GM18508 (cell line): ENCODE measurements at regions not wholly inside any gene's neighbourhood (a gene's known extent, or its start where the extent isn't known, plus 50 kb on each side); places are given as distances from the start of the nearest gene placed in this dataset.

ENCODE experiments used
- ATAC-seq: cut with Tn5 transposase; IDR thresholded peaks from one replicate; pipeline ENCODE4 v1.9.1; 2021; ENCODE audit warnings: moderate number of reproducible peaks; ENCODE audit not compliant: insufficient read depth, unreplicated experiment

- ATAC-seq, result no peak
These were observed 911.6 kb downstream of the EFNA5 start for GRCh38 chr5:106759152-106759551.

GRCh38 chr5:106757672-106758071 lies 913.1 kb downstream of the EFNA5 start:
- ATAC-seq, result no peak

- no peak for ATAC-seq
These were observed 914.9 kb downstream of the EFNA5 start for GRCh38 chr5:106755789-106756188.

GRCh38 chr5:106755066-106755465 lies 915.7 kb downstream of the EFNA5 start:
- ATAC-seq, result no peak

GRCh38 chr5:106749826-106750225 lies 920.9 kb downstream of the EFNA5 start:
- no peak for ATAC-seq

- no peak for ATAC-seq
These were observed 931.6 kb downstream of the EFNA5 start for GRCh38 chr5:106739127-106739526.

GRCh38 chr5:106737111-106737510 lies 933.6 kb downstream of the EFNA5 start:
- no peak for ATAC-seq

GRCh38 chr5:106732624-106733023 lies 938.1 kb downstream of the EFNA5 start:
- no peak for ATAC-seq

GRCh38 chr5:106730912-106731311 lies 939.8 kb downstream of the EFNA5 start:
- no peak for ATAC-seq

GRCh38 chr5:106730506-106730905 lies 940.2 kb downstream of the EFNA5 start:
- no peak for ATAC-seq

- ATAC-seq, result no peak
These were observed 942.5 kb downstream of the EFNA5 start for GRCh38 chr5:106728208-106728607.

GRCh38 chr5:106727071-106727470 lies 943.7 kb downstream of the EFNA5 start:
- no peak for ATAC-seq

- ATAC-seq, result no peak
These were observed 950.4 kb downstream of the EFNA5 start for GRCh38 chr5:106720367-106720766.

GRCh38 chr5:106699796-106700195 lies 970.9 kb downstream of the EFNA5 start:
- ATAC-seq, result no peak

- no peak for ATAC-seq
These were observed 971.5 kb downstream of the EFNA5 start for GRCh38 chr5:106699198-106699597.

- ATAC-seq, result no peak
These were observed 972.6 kb downstream of the EFNA5 start for GRCh38 chr5:106698169-106698568.

- ATAC-seq, result no peak
These were observed 979.0 kb downstream of the EFNA5 start for GRCh38 chr5:106691701-106692100.

GRCh38 chr5:106690585-106690984 lies 980.2 kb downstream of the EFNA5 start:
- no peak for ATAC-seq

- no peak for ATAC-seq
These were observed 990.4 kb downstream of the EFNA5 start for GRCh38 chr5:106680330-106680729.

- ATAC-seq, result no peak
These were observed 993.7 kb downstream of the EFNA5 start for GRCh38 chr5:106677057-106677456.

- no peak for ATAC-seq
These were observed 995.0 kb downstream of the EFNA5 start for GRCh38 chr5:106675687-106676086.

GRCh38 chr5:106673941-106674340 lies 996.8 kb downstream of the EFNA5 start:
- ATAC-seq, result no peak

- no peak for ATAC-seq
These were observed 1008.9 kb downstream of the EFNA5 start for GRCh38 chr5:106661866-106662265.
